Activated naive CD4-positive, alpha-beta T cell treated with anti-CD3 and anti-CD28 coated beads for 36 hours (primary cell): ENCODE measurements at regions not wholly inside any gene's neighbourhood (a gene's known extent, or its start where the extent isn't known, plus 50 kb on each side); places are given as distances from the start of the nearest gene placed in this dataset.

Source experiments
- CTCF ChIA-PET: fragments of 350-600 bp; sonication (Branson Sonifier 250); formaldehyde crosslinking; loops from one replicate; lab custom pipeline; 2021; ENCODE audit warnings: antibody characterized with exemption; lab: Charles Lee
- DNase-seq: peaks from one replicate; pipeline ENCODE4 v3.0.0-alpha.2; 2020
- H3K27ac Mint-ChIP-seq: one replicate; pipeline ENCODE4 v1.8.0; 2021; ENCODE audit warnings: mild to moderate bottlenecking, mixed read lengths
- H3K27me3 Mint-ChIP-seq: one replicate; pipeline ENCODE4 v1.8.0; 2021; ENCODE audit warnings: low read depth, mixed read lengths
- H3K36me3 Mint-ChIP-seq: one replicate; pipeline ENCODE4 v1.8.0; 2021; ENCODE audit warnings: low read depth, mixed read lengths
- H3K4me1 Mint-ChIP-seq: one replicate; pipeline ENCODE4 v1.8.0; 2021; ENCODE audit warnings: low read depth, mixed read lengths
- H3K4me3 Mint-ChIP-seq: one replicate; pipeline ENCODE4 v1.8.0; 2021; ENCODE audit warnings: mild to moderate bottlenecking, moderate library complexity, mixed read lengths
- H3K9me3 Mint-ChIP-seq: one replicate; pipeline ENCODE4 v1.8.0; 2021; ENCODE audit warnings: mixed read lengths
- intact Hi-C: fragments of 100-400 bp; cut with micrococcal nuclease; formaldehyde crosslinking; loops from one replicate; pipeline ENCODE4 v1.15.1; 2023

DNA sequence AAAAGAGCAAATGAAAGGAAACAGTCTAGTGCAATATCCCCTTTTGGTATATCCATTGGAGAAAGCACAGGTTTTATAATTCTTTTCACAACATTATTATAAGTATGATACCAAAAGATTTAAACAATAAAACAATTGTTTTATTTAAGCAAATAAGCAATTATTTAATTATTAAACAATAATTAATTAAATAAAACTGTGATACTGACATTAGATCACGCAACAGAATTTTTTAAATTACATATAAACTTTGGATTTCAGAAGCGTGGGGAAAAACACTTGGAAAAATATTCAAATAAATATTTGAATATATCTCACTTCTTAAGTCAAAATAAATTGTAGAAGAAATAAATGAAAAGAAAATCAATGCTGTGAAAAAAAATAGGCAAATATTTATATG is 76.2 kb upstream of the STXBP5 start:
- H3K27me3 Mint-ChIP-seq: no peaks in the 10 kb centered on the region
- H3K4me1 Mint-ChIP-seq: peaks cover 6% of the 10 kb centered on the region
- CTCF ChIA-PET: no interaction called here
- H3K4me3 Mint-ChIP-seq: no peak overlapping the region
- no peaks in the 10 kb centered on the region for H3K36me3 Mint-ChIP-seq
- H3K27ac Mint-ChIP-seq: no peak overlapping the region
- intact Hi-C loops: no loop called here
- no peaks in the 10 kb centered on the region for H3K9me3 Mint-ChIP-seq
- no peak for DNase-seq

DNA sequence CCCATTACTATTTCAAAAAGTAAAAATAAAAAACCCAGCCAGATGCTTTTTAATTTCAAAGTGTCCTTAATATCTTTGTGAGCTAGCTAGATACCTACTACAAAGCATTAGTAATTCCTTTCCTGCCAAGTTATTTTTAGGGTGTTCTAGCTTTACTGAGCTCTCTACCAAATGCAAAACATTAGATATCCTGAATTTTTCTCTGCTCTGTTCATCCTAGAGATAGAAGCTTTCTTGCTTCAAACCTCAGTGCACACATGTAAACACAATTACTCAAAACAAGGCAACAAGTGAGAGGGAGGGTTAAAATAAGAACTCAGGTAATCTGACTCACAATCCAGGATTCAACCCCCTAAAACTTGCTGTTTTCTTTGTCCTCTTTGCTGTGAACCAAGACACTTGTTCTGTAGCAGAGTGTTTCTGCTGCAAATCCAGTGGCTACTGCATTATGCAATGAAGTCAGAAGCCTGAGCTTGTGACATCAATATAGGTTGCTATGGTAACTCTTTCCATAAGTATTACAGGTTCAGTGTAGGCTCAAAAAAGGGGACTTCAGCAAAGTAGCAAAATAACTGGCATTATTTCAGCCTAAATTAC is 72.6 kb upstream of the STXBP5 start:
- H3K4me1 Mint-ChIP-seq: peaks cover 13% of the 10 kb centered on the region
- intact Hi-C loops: no loop called here
- DNase-seq: no peak
- CTCF ChIA-PET: no interaction called here
- no peak overlapping the region for H3K4me3 Mint-ChIP-seq
- H3K27me3 Mint-ChIP-seq: no peaks in the 10 kb centered on the region
- no peaks in the 10 kb centered on the region for H3K36me3 Mint-ChIP-seq
- no peaks in the 10 kb centered on the region for H3K9me3 Mint-ChIP-seq
- H3K27ac Mint-ChIP-seq: no peak overlapping the region

DNA sequence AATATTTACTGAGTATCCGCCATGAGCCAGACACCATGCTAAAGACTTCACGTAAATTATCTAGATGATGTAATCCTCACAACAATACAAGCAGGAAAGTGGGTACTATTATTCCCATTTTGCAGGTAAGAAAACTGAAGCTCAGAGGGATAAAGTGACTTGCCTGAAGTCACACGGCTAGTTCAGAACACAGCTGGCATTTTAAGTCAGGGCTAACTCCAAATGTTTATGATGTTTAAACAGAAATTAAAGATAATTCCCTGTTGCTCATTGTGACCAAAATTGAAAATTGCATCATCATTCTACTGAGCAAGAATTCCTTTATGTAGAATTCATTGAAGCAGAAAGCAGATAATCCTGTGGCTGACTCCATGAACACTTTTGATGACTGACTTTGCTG is 71.3 kb upstream of the STXBP5 start:
- no peak for DNase-seq
- intact Hi-C loops: no loop called here
- Mint-ChIP-seq H3K4me3 (no peak overlapping the region), H3K27me3 (no peaks in the 10 kb centered on the region), H3K27ac (no peak overlapping the region), H3K9me3 (no peaks in the 10 kb centered on the region), H3K36me3 (no peaks in the 10 kb centered on the region), H3K4me1 (peaks cover 13% of the 10 kb centered on the region)
- CTCF ChIA-PET: no interaction called here

DNA sequence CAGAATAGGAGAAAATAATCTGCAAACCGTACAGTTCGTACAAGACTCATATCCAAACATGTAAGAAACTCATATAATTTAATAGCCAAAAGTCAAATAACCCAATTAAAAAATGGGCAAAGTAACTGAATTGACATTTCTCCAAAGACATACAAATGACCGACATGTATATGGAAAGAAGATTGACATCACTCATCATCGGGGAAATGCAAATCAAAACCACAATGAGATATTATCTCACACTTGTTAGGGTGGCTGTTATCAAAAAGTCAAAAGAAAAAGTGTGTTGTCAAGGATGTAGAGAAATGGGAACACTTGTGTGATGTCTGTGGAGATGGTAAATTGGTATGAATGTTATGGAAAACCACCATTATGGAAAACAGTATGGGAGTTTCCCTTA is 70.5 kb upstream of the STXBP5 start:
- CTCF ChIA-PET: no interaction called here
- no peak for DNase-seq
- Mint-ChIP-seq H3K36me3 (no peaks in the 10 kb centered on the region), H3K4me1 (peaks cover 13% of the 10 kb centered on the region), H3K27ac (no peak overlapping the region), H3K9me3 (no peaks in the 10 kb centered on the region), H3K27me3 (no peaks in the 10 kb centered on the region), H3K4me3 (no peak overlapping the region)
- intact Hi-C loops: no loop called here

DNA sequence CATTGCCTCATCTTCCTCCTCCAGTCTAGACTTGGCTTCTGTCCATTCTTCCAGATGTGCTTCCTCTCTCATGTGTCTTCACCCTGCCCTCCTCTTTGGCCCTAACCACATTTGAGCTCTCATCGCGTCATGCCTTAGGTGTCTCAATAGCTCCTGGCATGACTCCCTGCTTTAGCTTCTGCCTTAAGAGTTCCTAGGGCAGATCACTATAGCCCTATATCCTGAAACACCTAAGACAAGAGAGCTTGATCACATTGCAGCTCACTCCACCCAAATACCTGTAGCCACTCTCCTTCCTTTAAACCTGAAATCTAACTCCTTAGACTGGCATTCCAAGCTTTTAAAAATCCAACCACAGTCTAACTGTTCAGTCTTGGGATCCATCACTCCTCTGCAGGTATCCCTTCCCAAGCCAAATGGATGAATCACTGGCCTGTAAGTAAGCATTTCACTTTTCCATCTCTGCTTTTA is 69.0 kb upstream of the STXBP5 start:
- CTCF ChIA-PET: interaction anchor here (0.6 kb wide), 1 partner anchor 77 kb away, joined by 3 read pairs; no protein-coding TSS in a partner anchor
- Mint-ChIP-seq H3K9me3 (no peaks in the 10 kb centered on the region), H3K27ac (no peak overlapping the region), H3K4me3 (no peak overlapping the region), H3K4me1 (peaks cover 13% of the 10 kb centered on the region), H3K36me3 (no peaks in the 10 kb centered on the region), H3K27me3 (no peaks in the 10 kb centered on the region)
- no peak for DNase-seq
- intact Hi-C loops: no loop called here

DNA sequence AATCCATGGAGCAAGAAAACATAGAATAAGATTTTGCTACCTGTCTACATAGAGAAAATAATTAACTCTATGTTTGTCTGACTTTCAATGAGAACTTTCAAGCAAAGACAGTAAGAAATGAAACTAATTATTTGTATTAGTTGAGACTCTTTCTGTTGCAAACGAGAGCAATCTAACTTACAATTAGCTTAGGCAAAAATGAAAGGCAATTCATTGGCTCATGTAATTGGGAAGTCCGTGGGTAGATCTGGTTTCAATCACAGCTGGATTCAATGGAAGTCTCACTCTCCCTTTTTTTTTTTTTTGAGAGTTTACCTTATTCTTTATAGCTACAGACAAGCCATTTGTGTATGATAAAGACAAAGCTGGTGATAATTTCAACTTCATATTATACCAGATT is 68.2 kb upstream of the STXBP5 start:
- Mint-ChIP-seq H3K36me3 (no peaks in the 10 kb centered on the region), H3K27ac (no peak overlapping the region), H3K27me3 (no peaks in the 10 kb centered on the region), H3K4me1 (peaks cover 13% of the 10 kb centered on the region), H3K4me3 (no peak overlapping the region), H3K9me3 (no peaks in the 10 kb centered on the region)
- intact Hi-C loops: no loop called here
- CTCF ChIA-PET: interaction anchor here (0.6 kb wide), 1 partner anchor 229 kb away, joined by 5 read pairs; no protein-coding TSS in a partner anchor
- DNase-seq: no peak

DNA sequence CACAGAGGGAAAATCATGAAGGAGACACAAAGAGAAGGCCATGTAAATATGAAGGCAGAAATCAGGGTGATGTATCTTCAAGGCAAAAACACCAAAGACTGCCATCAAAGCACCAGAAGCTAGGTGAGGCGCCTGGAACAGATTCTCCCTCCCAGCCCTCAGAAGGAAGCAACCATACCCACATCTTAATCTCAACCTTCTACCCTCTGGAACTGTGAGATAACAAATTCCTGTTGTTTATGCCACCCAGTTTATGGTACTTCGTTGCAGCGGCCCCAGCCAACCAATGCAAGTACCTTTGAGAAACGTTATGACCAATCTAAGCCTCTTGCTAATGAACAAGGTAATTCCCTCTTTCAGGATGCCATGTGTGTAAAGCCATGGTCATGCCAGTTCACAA is 66.2 kb upstream of the STXBP5 start:
- Mint-ChIP-seq H3K4me1 (peaks cover 7% of the 10 kb centered on the region), H3K9me3 (no peaks in the 10 kb centered on the region), H3K36me3 (no peaks in the 10 kb centered on the region), H3K4me3 (no peak overlapping the region), H3K27ac (no peak overlapping the region), H3K27me3 (no peaks in the 10 kb centered on the region)
- no peak for DNase-seq
- CTCF ChIA-PET: no interaction called here
- intact Hi-C loops: no loop called here

DNA sequence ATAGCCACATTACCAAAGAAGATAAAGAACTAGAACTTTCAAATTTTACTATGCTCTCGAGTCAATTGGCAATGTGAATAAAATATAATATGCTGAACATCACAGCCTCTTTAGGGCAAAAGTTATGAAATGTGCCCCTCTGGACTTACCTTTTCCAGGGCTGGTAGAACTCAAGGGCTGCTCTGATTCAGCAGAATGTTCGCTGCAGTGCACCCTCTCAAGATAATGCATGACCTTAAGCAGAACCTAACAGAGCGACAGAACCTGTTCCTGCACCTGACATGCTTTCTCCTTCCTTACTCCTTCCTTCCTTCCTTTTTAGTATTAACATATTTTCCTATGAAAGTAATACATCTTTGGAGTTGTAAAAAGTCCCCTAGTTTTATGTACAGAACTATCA is 65.4 kb upstream of the STXBP5 start:
- CTCF ChIA-PET: no interaction called here
- intact Hi-C loops: no loop called here
- Mint-ChIP-seq H3K27ac (no peak overlapping the region), H3K4me3 (no peak overlapping the region), H3K9me3 (no peaks in the 10 kb centered on the region), H3K27me3 (no peaks in the 10 kb centered on the region), H3K36me3 (no peaks in the 10 kb centered on the region), H3K4me1 (no peaks in the 10 kb centered on the region)
- no peak for DNase-seq

DNA sequence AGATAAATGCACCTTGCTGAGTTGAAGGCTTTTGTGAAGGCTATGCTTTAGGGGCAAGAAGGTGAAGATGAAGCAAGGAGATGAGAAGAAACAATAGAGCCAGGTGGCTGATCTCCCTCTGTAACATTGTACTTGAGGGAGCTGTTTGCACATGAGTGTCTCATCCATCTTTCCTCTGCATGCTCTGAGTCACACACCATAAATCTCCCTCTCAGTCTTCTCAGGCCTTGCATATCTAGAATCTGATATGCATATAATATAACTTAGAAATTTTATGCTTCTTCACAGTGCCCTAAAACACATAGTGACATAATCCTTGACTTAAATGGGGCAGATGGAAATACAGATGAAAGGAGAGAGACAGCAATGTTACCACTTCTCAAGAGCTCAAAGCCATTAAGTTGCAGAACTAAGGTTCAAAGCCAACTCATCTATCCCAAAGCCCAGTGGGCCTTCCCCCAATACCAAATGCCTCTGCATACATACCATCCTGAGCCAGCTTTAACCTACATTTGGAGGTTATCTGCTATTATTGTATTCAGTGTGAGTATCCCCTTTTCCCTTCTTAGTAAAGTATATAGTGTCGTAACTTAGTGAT is 62.4 kb upstream of the STXBP5 start:
- no peaks in the 10 kb centered on the region for H3K4me1 Mint-ChIP-seq
- no peak for DNase-seq
- H3K27ac Mint-ChIP-seq: no peak overlapping the region
- intact Hi-C loops: no loop called here
- no peaks in the 10 kb centered on the region for H3K36me3 Mint-ChIP-seq
- CTCF ChIA-PET: no interaction called here
- no peaks in the 10 kb centered on the region for H3K27me3 Mint-ChIP-seq
- no peak overlapping the region for H3K4me3 Mint-ChIP-seq
- H3K9me3 Mint-ChIP-seq: no peaks in the 10 kb centered on the region

DNA sequence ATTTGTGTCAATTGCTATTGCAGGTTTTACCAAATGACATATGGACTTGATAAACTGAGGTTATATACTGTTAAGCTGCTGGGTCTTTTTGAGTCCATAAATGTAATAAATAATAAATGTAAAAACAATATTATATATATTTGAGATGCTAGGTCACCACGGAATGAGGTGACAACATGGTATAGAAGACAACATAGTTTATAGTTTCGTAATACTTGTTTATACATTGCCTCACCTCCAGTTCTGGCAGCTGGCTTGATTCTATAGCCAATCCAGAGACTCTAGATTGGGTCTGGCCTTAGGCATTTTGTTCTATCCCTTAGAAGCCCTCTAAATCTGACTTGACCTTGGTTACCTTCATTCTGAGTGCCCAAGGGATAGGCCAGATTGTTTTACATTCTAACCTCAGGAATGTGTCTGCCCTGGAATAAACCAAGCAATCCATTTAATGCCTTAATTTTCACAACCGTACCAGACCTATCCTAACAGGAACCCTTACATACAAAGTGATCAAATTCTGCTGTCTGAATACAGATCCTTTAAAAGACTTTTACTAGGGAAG is 61.5 kb upstream of the STXBP5 start:
- no peaks in the 10 kb centered on the region for H3K9me3 Mint-ChIP-seq
- CTCF ChIA-PET: no interaction called here
- H3K36me3 Mint-ChIP-seq: no peaks in the 10 kb centered on the region
- H3K4me1 Mint-ChIP-seq: no peaks in the 10 kb centered on the region
- intact Hi-C loops: no loop called here
- DNase-seq: no peak
- H3K27ac Mint-ChIP-seq: no peak overlapping the region
- H3K27me3 Mint-ChIP-seq: no peaks in the 10 kb centered on the region
- no peak overlapping the region for H3K4me3 Mint-ChIP-seq

DNA sequence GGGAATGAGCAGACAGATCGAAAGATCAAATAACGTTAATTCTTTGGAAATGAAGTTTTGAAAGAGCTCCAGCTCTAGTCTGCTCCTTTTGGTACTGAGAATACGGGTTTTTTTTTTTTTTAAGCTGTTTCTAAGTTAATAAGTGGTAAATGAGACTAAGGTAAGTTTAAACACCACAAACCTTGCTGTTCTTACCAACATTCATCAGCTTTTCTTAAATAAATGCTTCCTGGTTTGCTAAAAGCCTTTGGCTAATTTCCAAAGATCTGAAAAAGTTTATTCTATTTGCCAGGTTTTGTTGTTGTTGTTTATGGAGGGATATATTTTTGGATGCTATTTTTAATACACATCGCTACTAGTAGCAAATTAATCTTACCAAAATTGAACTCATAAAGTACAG is 55.1 kb upstream of the STXBP5 start:
- no peak overlapping the region for H3K4me3 Mint-ChIP-seq
- peaks cover 2% of the 10 kb centered on the region for H3K4me1 Mint-ChIP-seq
- DNase-seq: no peak
- H3K27me3 Mint-ChIP-seq: no peaks in the 10 kb centered on the region
- H3K9me3 Mint-ChIP-seq: no peaks in the 10 kb centered on the region
- no peak overlapping the region for H3K27ac Mint-ChIP-seq
- CTCF ChIA-PET: no interaction called here
- H3K36me3 Mint-ChIP-seq: no peaks in the 10 kb centered on the region
- intact Hi-C loops: no loop called here

DNA sequence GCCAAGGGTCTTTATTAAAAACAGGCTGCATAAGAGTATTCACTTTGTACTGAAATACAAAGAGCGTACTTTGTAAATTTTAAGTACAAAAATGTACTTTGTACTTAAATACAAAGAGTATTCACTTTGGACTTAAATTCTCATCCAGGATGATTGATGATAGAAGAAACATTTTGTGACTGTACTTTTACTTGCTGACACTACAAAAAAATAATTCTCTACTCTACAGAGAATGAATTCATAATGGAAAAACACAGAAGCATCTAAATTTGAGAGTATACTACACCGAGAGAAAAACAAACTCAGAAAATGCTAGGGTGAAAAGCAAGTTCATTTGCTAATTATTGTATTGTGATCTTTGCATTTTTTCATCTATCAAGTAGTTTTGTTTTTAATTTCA is 54.4 kb upstream of the STXBP5 start:
- Mint-ChIP-seq H3K9me3 (no peaks in the 10 kb centered on the region), H3K27ac (no peak overlapping the region), H3K4me1 (peaks cover 2% of the 10 kb centered on the region), H3K36me3 (no peaks in the 10 kb centered on the region), H3K27me3 (no peaks in the 10 kb centered on the region), H3K4me3 (no peak overlapping the region)
- CTCF ChIA-PET: no interaction called here
- no peak for DNase-seq
- intact Hi-C loops: no loop called here

DNA sequence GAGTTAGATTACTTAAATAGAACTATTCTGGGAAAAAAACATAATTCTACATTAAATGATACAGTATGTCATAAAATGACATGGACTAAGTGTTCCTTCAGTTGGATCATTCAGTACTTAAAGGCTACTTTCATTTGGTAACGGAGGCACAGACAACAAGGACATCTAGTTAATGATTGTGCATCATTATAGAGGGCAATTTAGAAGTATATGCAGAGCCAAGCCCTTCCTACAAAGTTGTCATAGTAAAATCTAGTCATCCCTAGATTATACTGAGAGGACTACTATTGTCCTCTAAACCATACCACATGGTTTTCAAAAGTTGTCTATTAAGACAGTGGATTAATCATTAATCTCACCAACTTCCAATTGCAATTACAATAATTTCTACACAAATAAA is 53.9 kb upstream of the STXBP5 start:
- no peak for DNase-seq
- Mint-ChIP-seq H3K9me3 (no peaks in the 10 kb centered on the region), H3K4me3 (no peak overlapping the region), H3K27me3 (no peaks in the 10 kb centered on the region), H3K27ac (no peak overlapping the region), H3K4me1 (peaks cover 2% of the 10 kb centered on the region), H3K36me3 (no peaks in the 10 kb centered on the region)
- CTCF ChIA-PET: no interaction called here
- intact Hi-C loops: no loop called here
